B cell (primary cell): ENCODE measurements at regions not wholly inside any gene's neighbourhood (a gene's known extent, or its start where the extent isn't known, plus 50 kb on each side); places are given as distances from the start of the nearest gene placed in this dataset.

Experiments used
- CTCF ChIP-seq: fragments of 200-600 bp; IDR thresholded peaks from one replicate; pipeline ENCODE4 v1.8.0; 2022; ENCODE audit warnings: antibody characterized with exemption, mild to moderate bottlenecking
- EZH2 ChIP-seq: IDR thresholded peaks from 2 replicates; pipeline ENCODE4 v1.6.1; 2012; ENCODE audit warnings: borderline replicate concordance, low read depth, mild to moderate bottlenecking, moderate library complexity, low read length; ENCODE audit not compliant: insufficient read depth, poor library complexity, severe bottlenecking

- TF ChIP-seq CTCF = no peak
- no peak for TF ChIP-seq EZH2
Observed at GRCh38 chr2:240346015-240346752, 89.3 kb upstream of the GPC1 start.
